Epidermal melanocyte (primary cell): ENCODE measurements at regions not wholly inside any gene's neighbourhood (a gene's known extent, or its start where the extent isn't known, plus 50 kb on each side); places are given as distances from the start of the nearest gene placed in this dataset.

Experiments used
- DNase-seq: peaks from one replicate; pipeline ENCODE4 v3.0.0; 2011; ENCODE audit warnings: low spot score; ENCODE audit not compliant: insufficient read length

GRCh38 chr3:11089931-11090330 lies 64.4 kb upstream of the HRH1 start:
- no peak for DNase-seq

- no peak for DNase-seq
Measured at GRCh38 chr3:11090551-11090950, 63.7 kb upstream of the HRH1 start.

GRCh38 chr3:11091088-11091590 lies 63.2 kb upstream of the HRH1 start:
- DNase-seq = no peak

GRCh38 chr3:11091791-11092190 lies 62.5 kb upstream of the HRH1 start:
- no peak for DNase-seq

DNA sequence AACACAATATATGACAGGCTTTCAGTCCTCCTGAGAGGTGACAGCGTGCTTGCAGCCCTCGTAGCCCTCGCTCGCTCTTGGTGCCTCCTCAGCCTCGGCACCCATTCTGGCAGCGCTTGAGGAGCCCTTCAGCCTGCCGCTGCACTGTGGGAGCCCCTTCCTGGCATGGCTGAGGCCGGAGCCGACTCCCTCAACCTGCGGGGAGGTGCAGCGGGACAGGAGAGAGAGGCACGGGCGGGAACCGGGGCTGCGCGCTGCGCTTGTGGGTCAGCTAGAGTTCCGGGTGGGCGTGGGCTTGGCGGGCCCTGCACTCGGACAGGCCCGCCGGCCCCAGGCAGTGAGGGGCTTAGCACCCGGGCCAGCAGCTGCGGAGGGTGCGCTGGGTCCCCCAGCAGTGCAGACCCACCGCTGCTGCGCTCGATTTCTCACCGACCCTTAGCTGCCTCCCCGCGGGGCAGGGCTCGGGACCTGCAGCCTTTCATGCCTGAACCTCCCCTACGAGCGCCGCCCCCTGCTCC lies 60.4 kb upstream of the HRH1 start:
- no peak for DNase-seq

- no peak for DNase-seq
Measured at GRCh38 chr3:11095932-11096265, 58.4 kb upstream of the HRH1 start.

DNA sequence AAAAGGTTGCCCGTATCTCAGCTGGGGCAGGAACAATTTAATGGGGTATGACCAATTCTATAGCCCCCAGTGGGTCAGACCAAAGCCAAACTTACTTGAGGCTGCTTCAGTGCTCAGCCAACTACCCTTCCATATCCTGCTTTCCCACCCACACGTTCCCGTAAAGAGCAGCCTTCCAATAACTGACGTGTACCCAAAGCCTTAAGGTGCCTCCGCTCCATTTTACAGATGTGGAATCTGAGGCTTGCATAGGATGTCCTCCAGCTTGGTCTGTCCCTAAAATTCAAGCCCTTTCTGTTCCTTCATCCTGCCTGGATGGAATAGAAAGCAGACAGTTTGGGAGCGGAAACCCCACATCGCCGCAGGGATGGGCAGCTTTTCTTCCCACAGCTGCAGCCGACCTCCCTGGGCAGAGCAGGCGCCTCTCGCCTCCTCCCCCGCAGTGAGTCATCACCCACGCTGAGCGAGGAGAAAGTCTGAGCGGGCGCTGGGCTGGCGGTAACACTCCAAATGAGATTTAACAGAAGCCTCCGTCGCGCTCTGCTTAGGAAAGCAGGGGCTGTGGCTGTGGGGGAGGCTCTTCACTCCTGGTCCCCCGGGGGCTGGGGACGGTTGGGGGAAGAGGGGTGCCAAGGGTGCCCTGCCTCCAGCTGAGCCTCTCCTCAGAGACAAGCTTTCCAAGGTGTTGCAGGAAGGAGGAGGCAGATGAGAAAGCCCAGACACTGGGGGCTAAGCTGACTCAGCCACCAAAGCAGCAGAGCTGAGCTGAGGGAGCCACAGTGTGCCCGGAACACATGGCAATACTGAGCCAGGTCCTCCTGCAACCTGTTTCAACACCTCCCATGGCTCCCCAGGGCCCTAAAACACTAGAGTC lies 57.8 kb upstream of the HRH1 start:
- peak; percentile 85 for DNase-seq

GRCh38 chr3:11099306-11099705 lies 55.0 kb upstream of the HRH1 start:
- no peak for DNase-seq
